IMR-90 (cell line): ENCODE measurements at regions not wholly inside any gene's neighbourhood (a gene's known extent, or its start where the extent isn't known, plus 50 kb on each side); places are given as distances from the start of the nearest gene placed in this dataset.

Experiments used
- CEBPB ChIP-seq: IDR thresholded peaks from 2 replicates; pipeline ENCODE4 v1.6.1; 2012; ENCODE audit warnings: low read depth, low read length, improper control_type of control experiment
- CHD1 ChIP-seq: IDR thresholded peaks from 2 replicates; pipeline ENCODE4 v1.6.1; 2012; ENCODE audit warnings: low read depth, low read length, improper control_type of control experiment
- CTCF ChIP-seq: conservative IDR thresholded peaks from 2 replicates; pipeline ENCODE4 v1.5.1; 2012; ENCODE audit warnings: mild to moderate bottlenecking, low read depth, low read length, improper control_type of control experiment
- ELK1 ChIP-seq: fragments of 150-350 bp; IDR thresholded peaks from 2 replicates; pipeline ENCODE4 v1.6.1; 2016; ENCODE audit warnings: low read depth, mild to moderate bottlenecking, low read length, moderate library complexity, borderline replicate concordance
- MXI1 ChIP-seq: IDR thresholded peaks from 2 replicates; pipeline ENCODE4 v1.6.1; 2012; ENCODE audit warnings: low read depth, mild to moderate bottlenecking, low read length, moderate library complexity, borderline replicate concordance
- NFE2L2 ChIP-seq: fragments of 150-350 bp; IDR thresholded peaks from 2 replicates; pipeline ENCODE4 v1.6.1; 2016; ENCODE audit warnings: low read depth, mild to moderate bottlenecking, low read length
- POLR2A ChIP-seq: IDR thresholded peaks from 2 replicates; pipeline ENCODE4 v1.6.1; 2012; ENCODE audit warnings: mild to moderate bottlenecking, low read depth, low read length
- RAD21 ChIP-seq: IDR thresholded peaks from 2 replicates; pipeline ENCODE4 v1.6.1; 2012; ENCODE audit warnings: low read length, improper control_type of control experiment
- RCOR1 ChIP-seq: IDR thresholded peaks from 2 replicates; pipeline ENCODE4 v1.6.1; 2012; ENCODE audit warnings: mild to moderate bottlenecking, low read length, improper control_type of control experiment; ENCODE audit not compliant: insufficient replicate concordance
- USF2 ChIP-seq: fragments of 150-350 bp; IDR thresholded peaks from 2 replicates; pipeline ENCODE4 v1.6.1; 2017; ENCODE audit warnings: mild to moderate bottlenecking, antibody characterized with exemption, low read length, low read depth

- TF ChIP-seq RAD21 (no peak), POLR2A (no peak), USF2 (no peak), CTCF (no peak), RCOR1 (no peak), NFE2L2 (no peak), MXI1 (no peak), CEBPB (no peak), CHD1 (no peak), ELK1 (no peak)
Observed at GRCh38 chr2:234211797-234212196, 161.3 kb downstream of the SPP2 start.
